SK-N-SH (cell line): ENCODE measurements at regions not wholly inside any gene's neighbourhood (a gene's known extent, or its start where the extent isn't known, plus 50 kb on each side); places are given as distances from the start of the nearest gene placed in this dataset.

ENCODE experiments used
- CTCF ChIA-PET: fragments of 300-600, 350-600 bp; formaldehyde crosslinking; extraction: SDS; loops from one replicate; lab custom pipeline; 2021; lab: Yijun Ruan, JAX
- POLR2A ChIA-PET: fragments of 350-600 bp; sonication (Branson Sonifier 250); formaldehyde crosslinking; extraction: SDS; loops from one replicate; lab custom pipeline; 2020; ENCODE audit warnings: antibody characterized with exemption, inconsistent platforms; lab: Yijun Ruan, JAX
- DNase-seq: peaks from one replicate; pipeline ENCODE4 v3.0.0; 2012
- H2AFZ ChIP-seq: fragments of 200-600 bp; sonication (generic); 2 replicates; pipeline ENCODE4 v1.8.1; 2016; ENCODE audit warnings: antibody characterized with exemption, mild to moderate bottlenecking, low read depth
- H3F3A ChIP-seq: fragments of 200-600 bp; sonication (generic); replicated peaks from 2 replicates; pipeline ENCODE3; 2016; ENCODE audit warnings: antibody characterized with exemption, mild to moderate bottlenecking; ENCODE audit not compliant: insufficient read depth
- H3K27ac ChIP-seq, 2 experiments: fragments of 200-500 bp in 1 of 2; fragments of 200-600 bp in 1 of 2; sonication (Bioruptor generic) in 1 of 2; sonication (generic), shearing (Covaris generic) in 1 of 2; 2 replicates each; pipeline versions ENCODE4 v1.5.1 to v1.6.1; 2014 to 2016; ENCODE audit warnings: low read depth in 2 of 2, inconsistent platforms in 1 of 2, low read length in 1 of 2, mild to moderate bottlenecking in 1 of 2, mixed read lengths in 1 of 2
- H3K27me3 ChIP-seq: fragments of 200-600 bp; sonication (generic), shearing (Covaris generic); 2 replicates; pipeline ENCODE4 v1.6.1; 2016; ENCODE audit warnings: mixed run types; ENCODE audit not compliant: insufficient read depth
- H3K36me3 ChIP-seq, 2 experiments: fragments of 200-500 bp in 1 of 2; fragments of 200-600 bp in 1 of 2; sonication (Bioruptor generic) in 1 of 2; sonication (generic) in 1 of 2; replicated peaks in 1 of 2; 2 replicates each; pipeline versions ENCODE3 to v1.5.1; 2014 to 2016; ENCODE audit warnings: low read length in 1 of 2, mild to moderate bottlenecking in 1 of 2; ENCODE audit not compliant: insufficient read depth in 2 of 2, control insufficient read depth in 1 of 2
- H3K4me1 ChIP-seq, 2 experiments: fragments of 200-500 bp in 1 of 2; fragments of 200-600 bp in 1 of 2; sonication (Bioruptor generic) in 1 of 2; sonication (generic), shearing (Covaris generic) in 1 of 2; 2 replicates each; pipeline versions ENCODE4 v1.5.1 to v1.6.1; 2014 to 2016; ENCODE audit warnings: low read depth in 1 of 2, low read length in 1 of 2, mixed run types in 1 of 2; ENCODE audit not compliant: insufficient read depth in 2 of 2, control insufficient read depth in 1 of 2
- H3K4me2 ChIP-seq: fragments of 200-600 bp; sonication (generic), shearing (Covaris generic); 2 replicates; pipeline ENCODE4 v1.6.1; 2017; ENCODE audit warnings: mixed run types
- H3K4me3 ChIP-seq, 2 experiments: fragments of 200-500 bp in 1 of 2; fragments of 200-600 bp in 1 of 2; sonication (Bioruptor generic) in 1 of 2; sonication (generic), shearing (Covaris generic) in 1 of 2; 2 replicates each; pipeline versions ENCODE4 v1.5.1 to v1.8.1; 2014 to 2016; ENCODE audit warnings: low read depth in 2 of 2, inconsistent platforms in 1 of 2, low read length in 1 of 2, mild to moderate bottlenecking in 1 of 2, mixed read lengths in 1 of 2, moderate library complexity in 1 of 2
- H3K79me2 ChIP-seq: fragments of 200-600 bp; sonication (generic); 2 replicates; pipeline ENCODE4 v1.8.1; 2017; ENCODE audit warnings: mild to moderate bottlenecking; ENCODE audit not compliant: insufficient read depth
- H3K9ac ChIP-seq: fragments of 200-600 bp; sonication (generic); 2 replicates; pipeline ENCODE4 v1.6.1; 2017; ENCODE audit warnings: mixed run types
- H3K9me2 ChIP-seq: fragments of 200-600 bp; sonication (generic); 2 replicates; pipeline ENCODE4 v1.6.1; 2017; ENCODE audit warnings: mixed run types
- H3K9me3 ChIP-seq: fragments of 200-600 bp; sonication (generic); 2 replicates; pipeline ENCODE4 v1.6.1; 2017; ENCODE audit warnings: mixed run types, mild to moderate bottlenecking, moderate library complexity
- H4K20me1 ChIP-seq: fragments of 200-600 bp; sonication (generic); 2 replicates; pipeline ENCODE4 v1.6.1; 2017; ENCODE audit warnings: mild to moderate bottlenecking, mixed run types; ENCODE audit not compliant: insufficient read depth
- CHD2 ChIP-seq: fragments of 150-350 bp; IDR thresholded peaks from 2 replicates; pipeline ENCODE4 v1.6.1; 2018; ENCODE audit warnings: low read length; ENCODE audit not compliant: partially characterized antibody
- ELF1 ChIP-seq: IDR thresholded peaks from 2 replicates; pipeline ENCODE4 v1.4.0; 2012
- EP300 ChIP-seq, 2 experiments: IDR thresholded peaks; 2 replicates each; pipeline versions ENCODE4 v1.4.0 to v1.6.1; 2012; ENCODE audit warnings: borderline replicate concordance in 1 of 2, low read depth in 1 of 2, low read length in 1 of 2
- EZH2phosphoT487 ChIP-seq: fragments of 200-600 bp; sonication (generic); IDR thresholded peaks from 2 replicates; pipeline ENCODE4 v1.6.1; 2017; ENCODE audit warnings: low read depth, mixed run types, mild to moderate bottlenecking, antibody characterized with exemption, moderate library complexity, borderline replicate concordance
- GABPA ChIP-seq: IDR thresholded peaks from 2 replicates; pipeline ENCODE4 v1.4.0; 2012; ENCODE audit warnings: low read depth, mild to moderate bottlenecking
- GATA2 ChIP-seq: sonication (generic); formaldehyde crosslinking; IDR thresholded peaks from 2 replicates; pipeline ENCODE4 v1.5.0; 2020; ENCODE audit warnings: mild to moderate bottlenecking, missing genetic modification reagents
- JUND ChIP-seq: IDR thresholded peaks from 2 replicates; pipeline ENCODE4 v1.4.0; 2012
- MXI1 ChIP-seq: IDR thresholded peaks from 2 replicates; pipeline ENCODE4 v1.6.1; 2012; ENCODE audit warnings: mild to moderate bottlenecking, low read depth, low read length, improper control_type of control experiment
- NFIC ChIP-seq: IDR thresholded peaks from 2 replicates; pipeline ENCODE4 v1.4.0; 2012; ENCODE audit warnings: borderline replicate concordance
- POLR2AphosphoS5 ChIP-seq: IDR thresholded peaks from 2 replicates; pipeline ENCODE4 v1.6.1; 2012; ENCODE audit warnings: low read depth, low read length
- RAD21 ChIP-seq: IDR thresholded peaks from 2 replicates; pipeline ENCODE4 v1.6.1; 2012; ENCODE audit warnings: mild to moderate bottlenecking, low read length
- RFX5 ChIP-seq: IDR thresholded peaks from 2 replicates; pipeline ENCODE4 v1.6.1; 2012; ENCODE audit warnings: mild to moderate bottlenecking, improper control_type of control experiment, low read length
- RXRA ChIP-seq: IDR thresholded peaks from 2 replicates; pipeline ENCODE4 v1.4.0; 2012; ENCODE audit warnings: low read depth, mild to moderate bottlenecking, borderline replicate concordance
- SIN3A ChIP-seq: IDR thresholded peaks from 2 replicates; pipeline ENCODE4 v1.6.1; 2012; ENCODE audit warnings: low read depth, mild to moderate bottlenecking, low read length, moderate library complexity, borderline replicate concordance
- SMC3 ChIP-seq: IDR thresholded peaks from 2 replicates; pipeline ENCODE4 v1.6.1; 2012; ENCODE audit warnings: low read depth, low read length, improper control_type of control experiment
- USF1 ChIP-seq: IDR thresholded peaks from 2 replicates; pipeline ENCODE4 v1.4.0; 2012; ENCODE audit warnings: low read depth, borderline replicate concordance
- USF2 ChIP-seq: fragments of 150-350 bp; IDR thresholded peaks from 2 replicates; pipeline ENCODE4 v1.6.1; 2017; ENCODE audit warnings: antibody characterized with exemption, low read length, low read depth, borderline replicate concordance
- YY1 ChIP-seq: IDR thresholded peaks from 2 replicates; pipeline ENCODE4 v1.4.0; 2012; ENCODE audit warnings: low read depth, mild to moderate bottlenecking
- WGBS: methylation state at CpG from one replicate; pipeline ENCODE4 v1.1.6; 2017; ENCODE audit warnings: low lambda C conversion rate; 5-methylcytosine and 5-hydroxymethylcytosine counted together

- CTCF ChIA-PET: interaction anchor here (0.7 to 0.9 kb wide), 2 partner anchors 16 to 21 kb away, joined by 3 to 4 read pairs; no protein-coding TSS in a partner anchor
- no peak overlapping the region for H3K27ac ChIP-seq
- H3K27me3 ChIP-seq: peaks cover 9% of the 10 kb centered on the region; the same call in 1 of the 2 replicates
- POLR2A ChIA-PET: no interaction called here
- H3K79me2 ChIP-seq: no peaks in the 10 kb centered on the region
- no peak overlapping the region for H3K4me2 ChIP-seq
- no peak overlapping the region for H2AFZ ChIP-seq
- H3K4me3 ChIP-seq: no peak overlapping the region
- WGBS: 55% methylated on average over 6 of the region's 6 CpGs
- no peak for DNase-seq
- TF ChIP-seq POLR2AphosphoS5 (no peak), SIN3A (no peak), USF2 (no peak), CHD2 (no peak), USF1 (no peak), ELF1 (no peak), RFX5 (no peak), RXRA (no peak), GATA2 (CRISPR knock-in tag) (no peak)
- H3K9me3 ChIP-seq: no peaks in the 10 kb centered on the region
- H3K36me3 ChIP-seq: no peaks in the 10 kb centered on the region
- H3K4me1 ChIP-seq: no peaks in the 10 kb centered on the region
- H3K9me2 ChIP-seq: no peaks in the 10 kb centered on the region
- no peaks in the 10 kb centered on the region for H4K20me1 ChIP-seq
- H3K9ac ChIP-seq: no peak overlapping the region
- no peaks in the 10 kb centered on the region for H3F3A ChIP-seq
Measured at GRCh38 chr20:24081077-24081476, 92.5 kb upstream of the GGTLC1 start.

- H3F3A ChIP-seq: no peaks in the 10 kb centered on the region
- ChIA-PET CTCF (no interaction called here), POLR2A (no interaction called here)
- no peak overlapping the region for H3K4me3 ChIP-seq
- H3K27me3 ChIP-seq: peaks cover 9% of the 10 kb centered on the region; the same call in 1 of the 2 replicates
- no peaks in the 10 kb centered on the region for H3K9me2 ChIP-seq
- H3K79me2 ChIP-seq: no peaks in the 10 kb centered on the region
- WGBS: 49% methylated on average over 7 of the region's 7 CpGs
- H3K4me2 ChIP-seq: no peak overlapping the region
- no peaks in the 10 kb centered on the region for H3K36me3 ChIP-seq
- H3K9ac ChIP-seq: no peak overlapping the region
- no peaks in the 10 kb centered on the region for H4K20me1 ChIP-seq
- no peaks in the 10 kb centered on the region for H3K4me1 ChIP-seq
- TF ChIP-seq EZH2phosphoT487 (no peak), ELF1 (no peak), SIN3A (no peak), YY1 (no peak), MXI1 (no peak), USF1 (no peak), EP300 (IDR thresholded peaks at IDR 0.05; ENCODE audit: borderline replicate concordance in 1 of 2, low read depth in 1 of 2, low read length in 1 of 2) (no peak), JUND (no peak), GABPA (no peak), USF2 (no peak), RAD21 (no peak), NFIC (no peak), SMC3 (no peak)
- H2AFZ ChIP-seq: no peak overlapping the region
- H3K27ac ChIP-seq: no peak overlapping the region
- H3K9me3 ChIP-seq: no peaks in the 10 kb centered on the region
- DNase-seq: no peak
Measured at GRCh38 chr20:24079661-24080412, 91.3 kb upstream of the GGTLC1 start.
